Hepatocyte (in vitro differentiated cells): ENCODE measurements at regions not wholly inside any gene's neighbourhood (a gene's known extent, or its start where the extent isn't known, plus 50 kb on each side); places are given as distances from the start of the nearest gene placed in this dataset.

Experiments
- CTCF ChIP-seq: fragments of 200-600 bp; sonication (generic); IDR thresholded peaks from 2 replicates; pipeline ENCODE4 v1.5.1; 2016; ENCODE audit warnings: antibody characterized with exemption, mild to moderate bottlenecking; ENCODE audit not compliant: poor library complexity
- EZH2phosphoT487 ChIP-seq: fragments of 200-600 bp; sonication (generic); IDR thresholded peaks from one replicate; pipeline ENCODE4 v1.6.1; 2018; ENCODE audit warnings: antibody characterized with exemption, mild to moderate bottlenecking, low read depth, moderate library complexity; ENCODE audit not compliant: unreplicated experiment, severe bottlenecking

DNA sequence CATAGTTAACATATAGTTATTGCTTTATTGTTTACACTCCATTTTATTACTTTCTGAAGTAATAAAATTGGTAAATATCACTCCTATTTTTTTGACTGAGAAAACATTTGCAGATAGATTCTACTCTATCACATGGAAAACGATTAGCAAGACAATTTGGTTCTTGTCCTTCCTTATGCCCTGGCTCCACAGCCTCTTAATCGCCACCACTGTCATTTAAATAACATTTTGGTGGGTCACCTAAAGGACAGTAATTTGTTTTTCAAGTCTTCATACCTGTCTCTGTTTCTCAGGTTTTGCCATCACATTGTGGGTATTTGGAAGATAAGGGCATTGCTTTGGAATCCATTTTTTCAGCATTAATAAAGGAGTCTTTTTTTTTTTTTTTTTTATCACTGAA, 521.5 kb upstream of the IRAK1BP1 start:
- TF ChIP-seq CTCF, result no peak
- TF ChIP-seq EZH2phosphoT487, result no peak
